Stromal cell of bone marrow (primary cell): ENCODE measurements at regions not wholly inside any gene's neighbourhood (a gene's known extent, or its start where the extent isn't known, plus 50 kb on each side); places are given as distances from the start of the nearest gene placed in this dataset.
"Not testable (repeated sequence)": the region's sequence is repeated elsewhere in the genome, so short reads cannot be mapped to it uniquely, and the experiment has no call there.

ENCODE experiments used
- DNase-seq: peaks from one replicate; pipeline ENCODE4 v3.0.0-alpha.2; 2012; ENCODE audit warnings: low read depth

- not testable (repeated sequence) for DNase-seq
Observed at GRCh38 chr18:14336017-14336416, 203.8 kb upstream of the ZNF519 start.

DNA sequence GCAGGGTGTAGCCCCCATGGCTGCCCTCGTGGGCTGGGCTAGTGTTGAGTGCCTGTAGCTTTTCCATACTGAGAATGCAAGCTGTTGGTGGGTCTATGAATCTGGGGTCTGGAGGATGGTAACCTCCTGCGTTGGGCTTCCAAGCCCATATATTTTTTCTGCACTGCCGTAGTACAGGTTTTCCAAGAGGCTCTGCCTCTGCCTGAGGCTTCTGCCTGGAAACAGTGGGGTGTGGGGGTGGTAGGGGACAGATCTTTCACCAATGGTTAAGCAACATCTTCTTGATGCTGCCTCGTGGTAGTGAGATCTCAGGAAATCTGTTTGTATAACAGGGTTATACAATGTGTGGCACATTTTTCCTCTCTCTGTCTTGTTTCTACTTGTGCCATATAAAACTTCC is 189.0 kb upstream of the ZNF519 start:
- DNase-seq: not testable (repeated sequence)

- DNase-seq: not testable (repeated sequence)
Observed at GRCh38 chr18:14301255-14301654, 169.0 kb upstream of the ZNF519 start.

DNA sequence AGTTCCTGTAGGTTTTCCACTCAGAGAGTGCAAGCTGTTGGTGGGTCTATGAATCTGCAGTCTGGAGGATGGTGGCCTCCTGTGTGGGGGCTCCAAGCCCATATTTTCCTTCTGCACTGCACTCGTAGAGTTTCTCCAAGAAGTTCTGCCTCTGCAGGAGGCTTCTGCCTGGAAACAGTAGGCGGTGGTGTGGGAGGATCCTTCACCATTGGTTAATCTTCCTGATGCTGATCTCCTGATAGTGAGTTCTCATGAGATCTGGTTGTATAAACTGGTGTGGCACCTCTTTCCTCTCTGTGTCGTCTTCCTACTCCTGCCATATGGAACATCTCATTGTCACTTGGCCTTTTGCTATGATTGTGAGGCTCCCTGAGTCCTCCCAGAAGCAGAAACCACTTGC is 162.8 kb upstream of the ZNF519 start:
- DNase-seq: not testable (repeated sequence)

DNA sequence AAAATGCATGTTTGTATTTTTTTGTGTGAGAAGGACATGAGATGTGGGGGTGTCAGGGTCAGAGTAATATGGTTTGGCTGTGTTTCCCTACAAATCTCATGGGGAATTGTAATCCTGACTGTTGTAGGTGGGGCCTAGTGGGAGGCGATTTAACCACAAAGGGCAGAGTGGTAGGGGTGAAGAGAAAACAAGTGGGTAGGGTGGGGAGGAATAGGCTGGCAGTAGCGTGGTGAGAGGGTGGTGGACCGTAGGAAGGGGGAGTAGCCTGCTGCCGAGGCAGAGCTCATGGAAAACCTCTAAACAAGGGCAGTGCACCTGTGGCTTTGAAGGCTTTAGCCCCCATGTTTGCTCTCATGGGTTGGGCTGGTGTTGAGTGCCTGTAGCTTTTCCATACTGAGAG is 152.8 kb upstream of the ZNF519 start:
- no peak for DNase-seq

GRCh38 chr18:14275391-14275790 is 143.2 kb upstream of the ZNF519 start:
- DNase-seq: not testable (repeated sequence)

- not testable (repeated sequence) for DNase-seq
Observed at GRCh38 chr18:14265637-14266410, 133.6 kb upstream of the ZNF519 start.

DNA sequence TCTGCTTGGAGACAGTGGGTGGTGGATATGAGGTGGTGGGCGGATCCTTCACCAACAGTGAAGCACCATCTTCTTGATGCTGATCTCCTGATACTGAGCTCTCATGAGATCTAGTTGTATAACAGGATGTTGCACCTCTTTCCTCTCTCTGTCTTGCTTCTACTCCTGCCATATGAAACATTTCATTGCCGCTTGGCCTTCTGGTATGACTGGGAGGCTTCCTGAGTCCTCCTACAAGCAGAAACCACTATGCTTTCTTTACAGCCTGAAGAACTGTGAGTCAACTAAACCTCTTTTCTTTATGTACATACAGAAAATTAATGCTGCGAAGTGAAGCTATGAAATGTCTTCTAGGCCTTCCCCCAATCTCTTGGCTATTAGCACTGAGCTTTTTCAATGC is 130.6 kb upstream of the ZNF519 start:
- DNase-seq: not testable (repeated sequence)

GRCh38 chr18:14250084-14250677 is 117.9 kb upstream of the ZNF519 start:
- DNase-seq: peak; percentile 25

DNA sequence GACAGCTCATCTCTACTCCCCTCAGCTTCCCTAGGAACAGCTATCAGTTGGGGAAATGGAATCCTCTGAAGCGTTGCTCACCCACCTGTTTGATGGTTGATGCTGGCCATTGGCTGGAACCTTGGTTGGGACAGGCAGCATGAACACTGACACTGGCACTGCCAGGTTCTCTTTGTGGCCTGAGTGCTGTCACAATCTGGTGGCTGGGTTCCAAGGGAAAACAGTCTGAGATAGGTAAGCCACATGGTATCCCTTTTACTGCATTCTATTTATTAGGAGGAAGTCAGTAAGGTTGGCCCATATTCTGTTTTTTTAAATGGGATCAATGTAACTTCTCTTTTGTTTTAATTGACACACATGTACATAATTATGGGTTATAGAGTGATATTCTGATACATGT is 107.0 kb upstream of the ZNF519 start:
- DNase-seq: not testable (repeated sequence)

- DNase-seq: not testable (repeated sequence)
Observed at GRCh38 chr18:14236356-14237048, 104.3 kb upstream of the ZNF519 start.

- DNase-seq: not testable (repeated sequence)
Observed at GRCh38 chr18:14225286-14225679, 93.0 kb upstream of the ZNF519 start.

GRCh38 chr18:14224551-14225285 is 92.5 kb upstream of the ZNF519 start:
- DNase-seq: not testable (repeated sequence)

GRCh38 chr18:14223919-14224318 is 91.7 kb upstream of the ZNF519 start:
- DNase-seq: not testable (repeated sequence)

GRCh38 chr18:14223231-14223822 is 91.1 kb upstream of the ZNF519 start:
- DNase-seq: not testable (repeated sequence)

GRCh38 chr18:14222354-14223221 is 90.4 kb upstream of the ZNF519 start:
- DNase-seq: not testable (repeated sequence)

DNA sequence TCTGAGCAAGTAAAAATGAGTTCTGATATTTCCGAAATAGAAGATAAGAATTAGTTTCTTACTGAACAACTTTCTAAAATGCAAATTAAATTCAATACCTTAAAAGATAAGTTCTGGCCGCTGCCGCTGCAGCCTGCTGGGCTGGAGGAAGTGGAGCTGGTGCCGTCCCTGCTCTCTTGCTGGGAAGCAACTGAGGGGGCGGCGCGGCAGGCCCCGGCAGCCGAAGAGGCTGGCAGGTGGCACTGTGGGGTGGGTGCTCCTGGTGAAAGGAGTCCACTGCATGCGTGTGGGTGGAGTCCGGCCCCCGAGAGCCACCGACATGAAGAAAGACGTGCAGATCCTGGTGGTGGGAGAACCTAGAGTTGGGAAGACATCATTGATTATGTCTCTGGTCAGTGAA is 89.5 kb upstream of the ZNF519 start:
- DNase-seq: no peak

- DNase-seq: not testable (repeated sequence)
Observed at GRCh38 chr18:14215952-14216351, 83.7 kb upstream of the ZNF519 start.

DNA sequence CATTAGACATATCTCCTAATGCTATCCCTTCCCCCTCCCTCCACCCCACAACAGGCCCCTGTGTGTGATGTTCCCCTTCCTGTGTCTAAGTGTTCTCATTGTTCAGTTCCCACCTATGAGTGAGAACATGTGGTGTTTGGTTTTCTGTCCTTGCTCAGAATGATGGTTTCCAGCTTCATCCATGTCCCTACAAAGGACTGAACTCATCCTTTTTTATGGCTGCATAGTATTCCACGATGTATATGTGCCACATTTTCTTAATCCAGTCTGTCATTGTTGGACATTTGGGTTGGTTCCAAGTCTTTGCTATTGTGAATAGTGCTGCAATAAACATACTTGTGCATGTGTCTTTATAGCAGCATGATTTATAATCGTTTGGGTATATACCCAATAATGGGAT is 71.2 kb upstream of the ZNF519 start:
- not testable (repeated sequence) for DNase-seq

GRCh38 chr18:14190776-14191442 is 58.7 kb upstream of the ZNF519 start:
- DNase-seq: not testable (repeated sequence)
